HFFc6 (cell line): ENCODE measurements at regions not wholly inside any gene's neighbourhood (a gene's known extent, or its start where the extent isn't known, plus 50 kb on each side); places are given as distances from the start of the nearest gene placed in this dataset.

Experiments
- DNase-seq: peaks from one replicate; pipeline ENCODE4 v3.0.0-alpha.2; 2018
- H3K27ac Mint-ChIP-seq: 2 replicates; pipeline ENCODE4 v1.8.0; 2020; ENCODE audit warnings: mild to moderate bottlenecking, mixed read lengths
- H3K27me3 Mint-ChIP-seq: 2 replicates; pipeline ENCODE4 v1.8.0; 2021; ENCODE audit warnings: mild to moderate bottlenecking, moderate library complexity, mixed read lengths; ENCODE audit not compliant: insufficient read depth
- H3K36me3 Mint-ChIP-seq: 2 replicates; pipeline ENCODE4 v1.8.0; 2021; ENCODE audit warnings: low read depth, mixed read lengths
- H3K4me1 Mint-ChIP-seq: 2 replicates; pipeline ENCODE4 v1.8.0; 2020; ENCODE audit warnings: low read depth, mixed read lengths
- H3K4me3 Mint-ChIP-seq: 2 replicates; pipeline ENCODE4 v1.8.0; 2020; ENCODE audit warnings: mild to moderate bottlenecking, moderate library complexity, mixed read lengths
- H3K9me3 Mint-ChIP-seq: 2 replicates; pipeline ENCODE4 v1.8.0; 2020; ENCODE audit warnings: mild to moderate bottlenecking, mixed read lengths
- TF ChIP-seq, protein P1 (sequence below): fragments of 200-600 bp; sonication (generic); IDR thresholded peaks from 2 replicates; pipeline ENCODE4 v1.5.0; 2021; ENCODE audit warnings: antibody characterized with exemption, mild to moderate bottlenecking

DNA sequence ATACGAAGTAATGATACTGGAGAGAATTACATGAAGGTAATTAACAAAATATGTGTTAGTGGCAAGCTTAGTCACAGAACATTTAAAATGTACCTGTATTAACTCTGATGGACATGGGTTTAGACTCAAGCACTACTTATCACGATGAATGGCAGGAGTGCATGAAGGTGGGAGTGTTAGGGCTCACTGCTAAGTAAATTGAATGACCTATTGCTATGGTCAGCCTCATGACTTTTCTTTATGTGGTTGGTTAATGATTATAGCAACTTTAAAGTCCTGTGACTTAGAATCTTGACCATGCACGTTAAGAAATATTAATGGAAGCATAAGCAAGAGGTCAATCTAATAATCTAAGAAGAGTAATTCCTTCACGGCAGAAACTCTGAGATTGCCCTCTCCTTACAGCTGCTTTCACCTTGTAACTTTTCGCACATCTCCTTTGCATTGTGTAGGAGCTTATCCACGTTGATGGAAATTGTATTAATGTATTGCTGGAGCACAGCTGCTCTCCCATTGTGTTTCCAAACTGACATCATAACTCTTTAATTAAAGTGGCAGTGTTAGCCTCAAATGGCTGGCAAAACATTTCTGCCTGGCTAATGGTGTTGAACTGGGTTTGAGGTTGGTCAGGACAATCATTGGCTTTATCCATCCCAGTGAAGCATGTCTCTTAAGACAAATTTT, 114.5 kb downstream of the RXFP2 start:
- peaks cover 16% of the 10 kb centered on the region for H3K27me3 Mint-ChIP-seq

GRCh38 chr13:31859571-31859970, 120.2 kb downstream of the RXFP2 start:
- Mint-ChIP-seq H3K9me3 (no peaks in the 10 kb centered on the region), H3K27me3 (peaks cover 15% of the 10 kb centered on the region), H3K4me3 (no peak overlapping the region), H3K36me3 (no peaks in the 10 kb centered on the region), H3K27ac (no peak overlapping the region), H3K4me1 (no peaks in the 10 kb centered on the region)
- TF ChIP-seq, protein P1, sequence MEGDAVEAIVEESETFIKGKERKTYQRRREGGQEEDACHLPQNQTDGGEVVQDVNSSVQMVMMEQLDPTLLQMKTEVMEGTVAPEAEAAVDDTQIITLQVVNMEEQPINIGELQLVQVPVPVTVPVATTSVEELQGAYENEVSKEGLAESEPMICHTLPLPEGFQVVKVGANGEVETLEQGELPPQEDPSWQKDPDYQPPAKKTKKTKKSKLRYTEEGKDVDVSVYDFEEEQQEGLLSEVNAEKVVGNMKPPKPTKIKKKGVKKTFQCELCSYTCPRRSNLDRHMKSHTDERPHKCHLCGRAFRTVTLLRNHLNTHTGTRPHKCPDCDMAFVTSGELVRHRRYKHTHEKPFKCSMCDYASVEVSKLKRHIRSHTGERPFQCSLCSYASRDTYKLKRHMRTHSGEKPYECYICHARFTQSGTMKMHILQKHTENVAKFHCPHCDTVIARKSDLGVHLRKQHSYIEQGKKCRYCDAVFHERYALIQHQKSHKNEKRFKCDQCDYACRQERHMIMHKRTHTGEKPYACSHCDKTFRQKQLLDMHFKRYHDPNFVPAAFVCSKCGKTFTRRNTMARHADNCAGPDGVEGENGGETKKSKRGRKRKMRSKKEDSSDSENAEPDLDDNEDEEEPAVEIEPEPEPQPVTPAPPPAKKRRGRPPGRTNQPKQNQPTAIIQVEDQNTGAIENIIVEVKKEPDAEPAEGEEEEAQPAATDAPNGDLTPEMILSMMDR = no peak
- no peak for DNase-seq

More for the DNA sequence above, 114.5 kb downstream of the RXFP2 start:
- no peaks in the 10 kb centered on the region for H3K4me1 Mint-ChIP-seq
- no peak overlapping the region for H3K4me3 Mint-ChIP-seq
- H3K9me3 Mint-ChIP-seq = no peaks in the 10 kb centered on the region
- no peaks in the 10 kb centered on the region for H3K36me3 Mint-ChIP-seq
- no peak overlapping the region for H3K27ac Mint-ChIP-seq
- TF ChIP-seq, protein P1 = no peak
- no peak for DNase-seq

- no peak overlapping the region for H3K4me3 Mint-ChIP-seq
These were observed 120.7 kb downstream of the RXFP2 start for GRCh38 chr13:31860002-31860401.

GRCh38 chr13:31862828-31863227, 123.5 kb downstream of the RXFP2 start:
- no peak for DNase-seq
- Mint-ChIP-seq H3K9me3 (no peaks in the 10 kb centered on the region), H3K36me3 (no peaks in the 10 kb centered on the region), H3K27me3 (peaks cover 14% of the 10 kb centered on the region), H3K4me1 (no peaks in the 10 kb centered on the region), H3K4me3 (no peak overlapping the region), H3K27ac (no peak overlapping the region)
- TF ChIP-seq, protein P1 = no peak

More at GRCh38 chr13:31860002-31860401, 120.7 kb downstream of the RXFP2 start:
- no peak for DNase-seq
- Mint-ChIP-seq H3K9me3 (no peaks in the 10 kb centered on the region), H3K36me3 (no peaks in the 10 kb centered on the region), H3K27me3 (peaks cover 15% of the 10 kb centered on the region), H3K27ac (no peak overlapping the region), H3K4me1 (no peaks in the 10 kb centered on the region)
- TF ChIP-seq, protein P1 = no peak

DNA sequence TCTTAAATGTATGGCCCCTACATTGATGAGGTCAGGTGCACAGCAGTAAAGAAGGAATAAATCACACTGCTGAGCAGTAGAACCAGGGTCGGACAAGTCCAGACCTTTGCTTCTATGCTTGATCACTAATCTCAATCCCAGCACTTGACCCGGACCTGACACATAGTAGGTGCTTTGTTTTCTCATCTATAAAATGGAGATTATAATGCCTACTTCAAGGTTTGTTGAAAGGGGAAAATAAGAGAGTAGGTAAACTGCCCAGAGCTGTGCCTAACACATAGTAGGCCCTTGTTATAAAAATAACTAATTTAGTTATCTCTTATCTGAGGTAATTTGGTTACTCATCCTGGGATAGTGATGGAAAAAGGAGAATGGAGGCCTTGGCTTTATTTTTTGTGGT, 125.0 kb downstream of the RXFP2 start:
- H3K27me3 Mint-ChIP-seq = peaks cover 6% of the 10 kb centered on the region

More for the DNA sequence above, 125.0 kb downstream of the RXFP2 start:
- Mint-ChIP-seq H3K36me3 (no peaks in the 10 kb centered on the region), H3K4me1 (no peaks in the 10 kb centered on the region), H3K4me3 (no peak overlapping the region), H3K27ac (no peak overlapping the region), H3K9me3 (no peaks in the 10 kb centered on the region)
- TF ChIP-seq, protein P1 = no peak
- DNase-seq = no peak
